A549 (cell line): ENCODE measurements at regions not wholly inside any gene's neighbourhood (a gene's known extent, or its start where the extent isn't known, plus 50 kb on each side); places are given as distances from the start of the nearest gene placed in this dataset.
A peak's percentile ranks its signal among the peaks of the same experiment; 100 is the strongest.
"Not testable (repeated sequence)": the region's sequence is repeated elsewhere in the genome, so short reads cannot be mapped to it uniquely, and the experiment has no call there.

Experiments used
- ATAC-seq, 2 experiments: fragments of 200-7000 bp in 1 of 2; fragments of >200 bp in 1 of 2; cut with Nextera tagmentation in 1 of 2; cut with Tn5 transposase in 1 of 2; 3 replicates each; pipeline versions ENCODE4 v1.8.0 to v1.9.1; 2018 to 2020; ENCODE audit warnings: mild to moderate bottlenecking in 1 of 2, moderate library complexity in 1 of 2
- CTCF ChIA-PET: fragments of 300-600 bp; sonication (Branson Sonifier 250); formaldehyde crosslinking; extraction: SDS; loops from one replicate; lab custom pipeline; 2021; ENCODE audit warnings: antibody characterized with exemption, inconsistent platforms; lab: Yijun Ruan, JAX
- POLR2A ChIA-PET: fragments of 350-600 bp; formaldehyde crosslinking; extraction: SDS; loops from one replicate; lab custom pipeline; 2021; ENCODE audit warnings: antibody characterized with exemption, inconsistent platforms; lab: Yijun Ruan, JAX
- DNase-seq, 2 experiments: peaks; one replicate each; pipeline versions ENCODE4 v3.0.0 to v3.0.0-alpha.2; 2011 to 2016; ENCODE audit warnings: low read depth in 1 of 2, low spot score in 1 of 2
- FAIRE-seq: peaks from 2 replicates; lab custom pipeline; 2011; peaks lifted over from hg19 to GRCh38; lab: Jason Lieb, UNC
- H3K27ac ChIP-seq, 2 experiments: fragments of >200 bp; sonication (Bioruptor Twin); formaldehyde crosslinking; 3 replicates each; pipeline ENCODE4 v1.5.1; 2016 to 2017
- H3K4me1 ChIP-seq: fragments of >200 bp; sonication (Bioruptor Twin); formaldehyde crosslinking; 3 replicates; pipeline ENCODE4 v1.6.1; 2016
- H3K4me2 ChIP-seq: fragments of >200 bp; sonication (Bioruptor Twin); formaldehyde crosslinking; 3 replicates; pipeline ENCODE4 v1.6.1; 2016
- H3K4me3 ChIP-seq: fragments of >200 bp; sonication (Bioruptor Twin); formaldehyde crosslinking; 3 replicates; pipeline ENCODE4 v1.5.1; 2016
- H3K9me3 ChIP-seq: fragments of >200 bp; sonication (Bioruptor Twin); formaldehyde crosslinking; 3 replicates; pipeline ENCODE4 v1.6.1; 2016
- BHLHE40 ChIP-seq: IDR thresholded peaks from 2 replicates; pipeline ENCODE4 v1.6.1; 2012; ENCODE audit warnings: low read depth, low read length, inconsistent platforms
- FOSB ChIP-seq: fragments of 250-450 bp; sonication (Bioruptor Pico); IDR thresholded peaks from 2 replicates; pipeline ENCODE4 v1.5.0; 2020; ENCODE audit warnings: mild to moderate bottlenecking, moderate library complexity
- HOXA7 ChIP-seq: fragments of 250-450 bp; sonication (Bioruptor Pico); IDR thresholded peaks from 2 replicates; pipeline ENCODE4 v1.5.0; 2020; ENCODE audit warnings: mild to moderate bottlenecking, moderate library complexity
- KDM1A ChIP-seq: fragments of 200-600 bp; sonication (generic); IDR thresholded peaks from 2 replicates; pipeline ENCODE4 v1.6.1; 2016; ENCODE audit warnings: low read depth, mild to moderate bottlenecking
- MAFK ChIP-seq: fragments of 450-650 bp; IDR thresholded peaks from 2 replicates; pipeline ENCODE4 v1.6.1; 2014; ENCODE audit not compliant: partially characterized antibody
- NPAS2 ChIP-seq: fragments of 250-450 bp; sonication (Bioruptor Pico); IDR thresholded peaks from 2 replicates; pipeline ENCODE4 v1.8.0; 2022; ENCODE audit warnings: mild to moderate bottlenecking, moderate library complexity, borderline replicate concordance
- RAD21 ChIP-seq, 2 experiments: fragments of >200 bp in 1 of 2; sonication (Bioruptor Twin) in 1 of 2; formaldehyde crosslinking in 1 of 2; IDR thresholded peaks in 1 of 2; conservative IDR thresholded peaks in 1 of 2; 2 replicates in 1 of 2; 3 replicates in 1 of 2; pipeline ENCODE4 v1.6.1; 2012 to 2018; ENCODE audit warnings: inconsistent platforms in 1 of 2
- REST ChIP-seq: fragments of 200-600 bp; sonication (generic); IDR thresholded peaks from 2 replicates; pipeline ENCODE4 v1.6.1; 2016; ENCODE audit warnings: antibody characterized with exemption, mild to moderate bottlenecking, moderate library complexity
- RNF2 ChIP-seq: fragments of 200-600 bp; sonication (generic); IDR thresholded peaks from 2 replicates; pipeline ENCODE4 v1.6.1; 2016; ENCODE audit warnings: low read depth, mild to moderate bottlenecking, antibody characterized with exemption, moderate library complexity, borderline replicate concordance
- SMC3 ChIP-seq: fragments of >200 bp; sonication (Bioruptor Twin); formaldehyde crosslinking; IDR thresholded peaks from 3 replicates; pipeline ENCODE4 v1.6.1; 2018; ENCODE audit warnings: inconsistent platforms
- ZC3H11A ChIP-seq: fragments of 450-650 bp; IDR thresholded peaks from 2 replicates; pipeline ENCODE4 v1.6.1; 2014; ENCODE audit warnings: antibody characterized with exemption, mild to moderate bottlenecking
- ZFP36 ChIP-seq: fragments of 450-650 bp; IDR thresholded peaks from 2 replicates; pipeline ENCODE4 v1.6.1; 2014; ENCODE audit warnings: borderline replicate concordance; ENCODE audit not compliant: partially characterized antibody
- WGBS: methylation state at CpG from one replicate; pipeline ENCODE4 v1.1.6; 2017; ENCODE audit errors: missing lambda C conversion rate; 5-methylcytosine and 5-hydroxymethylcytosine counted together
- TF ChIP-seq, protein P1 (sequence below): fragments of 250-450 bp; sonication (Bioruptor Pico); IDR thresholded peaks from 2 replicates; pipeline ENCODE4 v1.5.0; 2020; ENCODE audit warnings: low read depth, mild to moderate bottlenecking, moderate library complexity
- TF ChIP-seq, protein P2 (sequence below): fragments of >200 bp; sonication (Bioruptor Twin); formaldehyde crosslinking; IDR thresholded peaks from 3 replicates; pipeline ENCODE4 v1.5.1; 2016
- TF ChIP-seq, protein P3 (sequence below): IDR thresholded peaks from 2 replicates; pipeline ENCODE4 v1.6.1; 2012; ENCODE audit warnings: low read depth, borderline replicate concordance

DNA sequence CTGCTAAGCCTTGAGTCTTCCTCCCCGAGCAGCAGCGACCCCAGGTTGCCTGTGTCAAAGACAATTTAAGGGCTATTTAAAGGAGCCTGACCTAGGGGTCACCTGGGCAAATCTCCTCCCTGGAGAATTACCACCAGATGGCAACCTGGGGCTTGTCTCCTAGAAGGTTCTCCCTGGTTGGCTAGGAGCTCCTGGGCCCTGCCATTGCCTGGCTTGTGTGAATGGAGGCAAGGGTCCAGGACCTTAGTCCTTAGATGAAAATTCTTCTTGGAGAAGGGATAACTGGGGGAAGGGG, 51.3 kb upstream of the TAC4 start:
- no peak overlapping the region for H3K4me3 ChIP-seq
- 31% methylated on average over 2 of the region's 2 CpGs for WGBS
- FAIRE-seq (no peak), DNase-seq (peak; percentile 68 to 78), ATAC-seq (peak; percentile 47 to 81; a peak in 4 of 6 replicates)
- CTCF ChIA-PET: interaction anchor here (0.6 to 62.1 kb wide), 18 partner anchors 9 to 333 kb away, joined by 3 to 2613 read pairs (median 5); partner anchors contain the start of genes DLX3 and DLX4
- no peak for TF ChIP-seq HOXA7 (CRISPR knock-in tag)
- TF ChIP-seq, protein P1, sequence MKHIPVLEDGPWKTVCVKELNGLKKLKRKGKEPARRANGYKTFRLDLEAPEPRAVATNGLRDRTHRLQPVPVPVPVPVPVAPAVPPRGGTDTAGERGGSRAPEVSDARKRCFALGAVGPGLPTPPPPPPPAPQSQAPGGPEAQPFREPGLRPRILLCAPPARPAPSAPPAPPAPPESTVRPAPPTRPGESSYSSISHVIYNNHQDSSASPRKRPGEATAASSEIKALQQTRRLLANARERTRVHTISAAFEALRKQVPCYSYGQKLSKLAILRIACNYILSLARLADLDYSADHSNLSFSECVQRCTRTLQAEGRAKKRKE (CRISPR knock-in tag): no peak
- TF ChIP-seq NPAS2: no peak
- TF ChIP-seq, protein P2, sequence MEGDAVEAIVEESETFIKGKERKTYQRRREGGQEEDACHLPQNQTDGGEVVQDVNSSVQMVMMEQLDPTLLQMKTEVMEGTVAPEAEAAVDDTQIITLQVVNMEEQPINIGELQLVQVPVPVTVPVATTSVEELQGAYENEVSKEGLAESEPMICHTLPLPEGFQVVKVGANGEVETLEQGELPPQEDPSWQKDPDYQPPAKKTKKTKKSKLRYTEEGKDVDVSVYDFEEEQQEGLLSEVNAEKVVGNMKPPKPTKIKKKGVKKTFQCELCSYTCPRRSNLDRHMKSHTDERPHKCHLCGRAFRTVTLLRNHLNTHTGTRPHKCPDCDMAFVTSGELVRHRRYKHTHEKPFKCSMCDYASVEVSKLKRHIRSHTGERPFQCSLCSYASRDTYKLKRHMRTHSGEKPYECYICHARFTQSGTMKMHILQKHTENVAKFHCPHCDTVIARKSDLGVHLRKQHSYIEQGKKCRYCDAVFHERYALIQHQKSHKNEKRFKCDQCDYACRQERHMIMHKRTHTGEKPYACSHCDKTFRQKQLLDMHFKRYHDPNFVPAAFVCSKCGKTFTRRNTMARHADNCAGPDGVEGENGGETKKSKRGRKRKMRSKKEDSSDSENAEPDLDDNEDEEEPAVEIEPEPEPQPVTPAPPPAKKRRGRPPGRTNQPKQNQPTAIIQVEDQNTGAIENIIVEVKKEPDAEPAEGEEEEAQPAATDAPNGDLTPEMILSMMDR: peak; percentile 52
- TF ChIP-seq SMC3: peak; percentile 74
- TF ChIP-seq RAD21 (conservative IDR thresholded peaks at IDR 0.05 in 1 of 2, IDR thresholded peaks at IDR 0.05 in 1 of 2): peak; percentile 60 to 73
- no peak for TF ChIP-seq RNF2
- TF ChIP-seq, protein P3, sequence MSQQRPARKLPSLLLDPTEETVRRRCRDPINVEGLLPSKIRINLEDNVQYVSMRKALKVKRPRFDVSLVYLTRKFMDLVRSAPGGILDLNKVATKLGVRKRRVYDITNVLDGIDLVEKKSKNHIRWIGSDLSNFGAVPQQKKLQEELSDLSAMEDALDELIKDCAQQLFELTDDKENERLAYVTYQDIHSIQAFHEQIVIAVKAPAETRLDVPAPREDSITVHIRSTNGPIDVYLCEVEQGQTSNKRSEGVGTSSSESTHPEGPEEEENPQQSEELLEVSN: no peak
- no peak for TF ChIP-seq ZFP36
- TF ChIP-seq KDM1A: no peak
- no peak overlapping the region for H3K27ac ChIP-seq
- POLR2A ChIA-PET: interaction anchor here (1.0 kb wide), 1 partner anchor 97 kb away, joined by 6 read pairs; no protein-coding TSS in a partner anchor
- no peaks in the 10 kb centered on the region for H3K9me3 ChIP-seq
- peaks cover 13% of the 10 kb centered on the region for H3K4me1 ChIP-seq
- H3K4me2 ChIP-seq: no peak overlapping the region

DNA sequence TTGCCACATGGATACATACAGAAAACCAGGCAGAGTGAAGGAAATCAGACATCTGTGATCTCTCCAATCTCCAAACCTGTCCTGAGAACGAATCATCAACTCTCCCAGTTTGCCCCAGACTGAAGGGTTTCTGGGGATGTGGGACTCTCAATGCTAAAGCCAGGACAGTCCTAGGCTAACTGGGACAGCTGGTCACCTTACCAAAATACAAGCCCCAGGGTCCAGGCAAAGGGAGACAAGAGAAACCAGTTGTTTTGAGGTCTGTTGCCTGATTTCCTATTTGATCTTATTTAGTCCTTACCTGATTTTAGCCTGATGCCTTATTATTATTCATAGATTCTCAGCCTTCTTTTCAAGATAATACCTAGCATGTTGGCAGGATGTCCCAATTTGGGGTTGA, 51.7 kb upstream of the TAC4 start:
- Histone ChIP-seq H3K4me3 (no peak overlapping the region), H3K9me3 (no peaks in the 10 kb centered on the region), H3K27ac (no peak overlapping the region), H3K4me1 (peaks cover 13% of the 10 kb centered on the region), H3K4me2 (no peak overlapping the region)
- CTCF ChIA-PET: interaction anchor here (0.6 to 62.1 kb wide), 15 partner anchors 9 to 192 kb away, joined by 3 to 2613 read pairs (median 11); partner anchors contain the start of genes DLX3 and DLX4
- POLR2A ChIA-PET: interaction anchor here (1.0 kb wide), 1 partner anchor 97 kb away, joined by 6 read pairs; no protein-coding TSS in a partner anchor
- DNase-seq: no peak
- FAIRE-seq: no peak
- ATAC-seq: no peak; a peak in 1 of 6 replicates
- WGBS: 0% methylated on average over 1 of the region's 1 CpG
- no peak for TF ChIP-seq BHLHE40
- TF ChIP-seq NPAS2: no peak
- TF ChIP-seq ZC3H11A: no peak
- TF ChIP-seq FOSB: no peak
- TF ChIP-seq MAFK: no peak
- no peak for TF ChIP-seq REST

GRCh38 chr17:49900801-49901200, 52.9 kb upstream of the TAC4 start:
- POLR2A ChIA-PET, FAIRE-seq, ATAC-seq, H3K27ac ChIP-seq, H3K4me2 ChIP-seq, H3K4me3 ChIP-seq, DNase-seq, H3K9me3 ChIP-seq: not testable (repeated sequence)
- H3K4me1 ChIP-seq: peaks cover 13% of the 10 kb centered on the region
- CTCF ChIA-PET: interaction anchor here (0.8 to 62.1 kb wide), 7 partner anchors 8 to 186 kb away, joined by 3 to 2613 read pairs (median 8); partner anchors contain the start of genes DLX3 and DLX4
- WGBS: 86% methylated on average over 5 of the region's 5 CpGs
